ENCODE measurements at regions not wholly inside any gene's neighbourhood (a gene's known extent, or its start where the extent isn't known, plus 50 kb on each side); places are given as distances from the start of the nearest gene placed in this dataset.

DNA sequence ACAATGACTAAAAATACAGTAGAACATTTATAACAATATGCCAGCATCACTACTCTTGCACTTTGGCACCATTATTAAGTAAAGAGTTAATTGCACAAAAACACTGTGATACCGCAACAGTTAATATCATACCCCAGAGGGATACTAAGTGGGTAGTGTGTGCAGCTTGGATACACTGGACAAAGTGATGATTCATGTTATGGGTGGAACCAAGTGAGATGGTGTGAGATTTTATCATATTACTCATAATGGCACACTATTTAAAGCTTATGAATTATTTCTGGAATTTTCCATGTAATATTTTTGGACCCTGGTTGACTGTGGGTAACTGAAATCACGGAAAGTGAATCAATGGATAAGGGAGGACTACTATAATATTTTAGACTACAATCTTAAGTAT is 265.3 kb downstream of the PCDH18 start:
- no peak for TF ChIP-seq TAF1 (IDR thresholded peaks at IDR 0.05; ENCODE audit: low read depth, low read length)
- TF ChIP-seq POLR2A (IDR thresholded peaks at IDR 0.05; ENCODE audit: low read depth, low read length) = no peak
- TF ChIP-seq POLR2AphosphoS5 (IDR thresholded peaks at IDR 0.05; ENCODE audit: low read depth, low read length) = no peak
